ENCODE measurements at regions not wholly inside any gene's neighbourhood (a gene's known extent, or its start where the extent isn't known, plus 50 kb on each side); places are given as distances from the start of the nearest gene placed in this dataset.
"Not testable (repeated sequence)": the region's sequence is repeated elsewhere in the genome, so short reads cannot be mapped to it uniquely, and the experiment has no call there.

DNA sequence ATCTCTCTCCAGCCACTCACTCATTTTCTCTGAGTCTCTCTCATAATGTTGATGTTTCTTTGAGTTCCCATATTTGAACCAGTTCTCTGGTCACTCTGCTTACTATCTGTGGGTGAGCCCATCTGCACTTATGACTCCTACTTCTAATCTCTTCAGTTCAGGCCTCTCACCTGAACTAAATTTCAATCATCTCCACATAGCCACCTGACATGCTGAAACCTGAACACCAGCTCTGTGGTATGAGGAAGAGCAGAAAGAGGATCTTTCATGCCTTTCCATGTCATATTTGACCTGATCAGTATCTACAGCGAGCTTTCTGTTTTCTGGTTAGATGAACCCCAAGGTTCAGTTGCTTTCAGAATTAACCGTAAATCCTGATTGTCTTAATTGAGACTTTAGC lies 122.2 kb upstream of the ESX1 start:
- DNase-seq, result no peak

DNA sequence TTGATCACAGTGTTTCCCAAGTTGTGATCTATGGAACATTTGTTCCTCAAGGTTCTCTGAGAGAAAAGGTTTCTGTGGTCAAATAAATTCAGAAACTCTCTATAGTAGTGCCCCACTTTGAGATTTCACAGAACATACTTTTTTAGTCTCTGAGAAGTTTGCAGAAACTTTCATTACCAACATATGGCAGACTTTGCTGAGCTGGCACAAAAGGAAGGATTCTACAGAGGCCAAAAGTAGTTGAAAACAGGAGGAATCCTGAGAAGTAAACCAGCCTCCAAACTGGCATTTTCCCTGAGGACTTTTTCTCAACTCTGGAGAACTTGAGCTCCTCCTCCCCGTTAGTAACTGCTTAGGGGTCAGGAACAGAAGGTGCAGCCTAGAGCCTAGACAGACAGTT lies 117.8 kb upstream of the ESX1 start:
- no peak for DNase-seq

DNA sequence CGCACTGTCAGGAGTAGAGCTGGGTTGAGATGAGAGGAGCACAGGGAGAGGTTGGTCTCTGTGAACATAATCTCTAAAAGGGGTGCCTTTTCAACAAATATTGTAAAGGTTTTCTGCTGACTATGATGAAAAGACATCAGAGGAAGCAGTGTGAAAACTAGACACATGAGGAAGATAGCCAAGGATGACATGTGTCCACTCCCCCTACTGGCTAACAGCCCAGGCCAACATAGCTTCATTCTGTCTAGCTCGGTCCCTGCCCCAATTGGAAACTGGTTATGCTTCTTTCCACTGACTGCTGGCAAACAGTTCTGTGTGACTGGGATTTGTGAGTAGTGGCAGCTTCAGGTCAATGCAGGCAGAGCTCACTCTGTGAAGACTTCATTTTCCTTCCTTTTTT lies 115.4 kb upstream of the ESX1 start:
- DNase-seq, result no peak

DNA sequence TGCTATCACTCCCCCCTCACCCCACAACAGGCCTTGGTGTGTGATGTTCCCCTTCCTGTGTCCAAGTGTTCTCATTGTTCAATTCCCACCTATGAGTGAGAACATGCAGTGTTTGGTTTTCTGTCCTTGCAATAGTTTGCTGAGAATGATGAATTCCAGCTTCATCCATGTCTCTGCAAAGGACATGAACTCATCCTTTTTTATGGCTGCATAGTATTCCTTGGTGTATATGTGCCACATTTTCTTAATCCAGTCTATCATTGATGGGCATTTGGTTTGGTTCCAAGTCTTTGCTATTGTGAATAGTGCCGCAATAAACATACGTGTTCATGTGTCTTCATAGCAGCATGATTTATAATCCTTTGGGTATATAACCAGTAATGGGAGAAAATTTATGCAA lies 106.0 kb upstream of the ESX1 start:
- not testable (repeated sequence) for DNase-seq

DNA sequence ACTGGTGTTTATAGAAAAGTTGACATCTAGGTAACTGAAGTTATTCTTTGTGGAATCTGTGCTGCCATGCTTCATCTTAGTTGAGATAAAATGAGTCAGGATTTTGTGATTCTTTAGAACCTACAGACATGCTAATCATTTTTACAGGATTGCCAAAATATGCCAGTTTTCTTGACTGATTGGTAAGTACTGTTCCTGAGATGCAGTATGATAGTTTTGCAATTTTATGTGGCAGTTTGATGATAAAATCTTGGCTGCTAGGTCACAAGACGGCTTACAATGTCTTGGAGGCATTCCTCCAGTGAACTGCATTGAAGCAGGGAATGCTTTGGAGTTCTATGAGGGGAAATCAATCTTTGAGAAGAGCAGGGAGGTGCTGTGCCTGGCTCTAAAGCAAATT lies 104.4 kb upstream of the ESX1 start:
- DNase-seq, result no peak

DNA sequence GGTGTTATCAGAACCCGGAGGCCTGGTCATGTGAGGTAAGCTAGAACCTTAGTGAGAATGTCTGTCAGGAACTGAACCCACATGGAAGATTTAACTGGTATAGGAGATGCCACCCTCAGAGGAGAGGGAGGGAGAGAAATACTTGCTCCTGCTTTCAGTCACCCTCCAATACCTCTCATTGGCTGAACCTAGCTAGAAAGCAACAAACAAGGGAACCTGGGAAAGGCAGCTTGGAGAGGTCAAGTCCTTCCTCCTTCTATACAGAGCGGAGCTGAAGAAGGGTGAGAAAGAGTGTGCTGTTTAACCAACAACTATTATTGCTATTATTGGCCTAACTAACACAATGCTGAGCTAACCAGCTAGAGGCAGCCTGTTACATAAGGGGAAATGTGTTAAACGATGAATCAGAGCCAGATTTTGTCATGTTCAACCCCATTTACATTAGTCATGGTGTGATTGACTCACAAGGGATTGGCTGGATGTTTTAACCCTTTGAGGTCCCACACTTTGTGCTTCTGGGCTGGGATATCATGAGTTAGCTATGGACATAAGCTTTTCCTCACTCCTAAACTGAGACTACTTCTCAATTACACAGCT lies 96.5 kb upstream of the ESX1 start:
- peak; percentile 63 to 72 for DNase-seq

DNA sequence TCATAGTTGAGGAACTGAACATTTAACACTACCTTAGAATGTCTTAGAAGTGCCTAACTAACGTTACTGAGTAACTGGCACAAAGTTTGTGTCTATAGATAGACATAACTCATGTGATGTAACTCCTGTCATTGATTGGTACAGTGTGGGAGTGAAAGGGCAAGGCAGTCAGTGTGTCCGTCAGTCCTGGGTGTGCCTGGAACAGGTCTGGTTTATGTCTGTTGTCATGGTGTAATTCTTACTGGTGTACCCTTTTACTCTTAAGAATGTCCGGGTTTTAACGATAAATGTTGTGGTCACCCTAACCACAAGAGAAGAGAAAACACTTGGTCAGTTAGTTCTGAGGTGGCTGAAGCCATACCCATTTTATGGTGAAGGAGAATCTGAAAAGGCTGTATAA lies 93.1 kb upstream of the ESX1 start:
- no peak for DNase-seq

DNA sequence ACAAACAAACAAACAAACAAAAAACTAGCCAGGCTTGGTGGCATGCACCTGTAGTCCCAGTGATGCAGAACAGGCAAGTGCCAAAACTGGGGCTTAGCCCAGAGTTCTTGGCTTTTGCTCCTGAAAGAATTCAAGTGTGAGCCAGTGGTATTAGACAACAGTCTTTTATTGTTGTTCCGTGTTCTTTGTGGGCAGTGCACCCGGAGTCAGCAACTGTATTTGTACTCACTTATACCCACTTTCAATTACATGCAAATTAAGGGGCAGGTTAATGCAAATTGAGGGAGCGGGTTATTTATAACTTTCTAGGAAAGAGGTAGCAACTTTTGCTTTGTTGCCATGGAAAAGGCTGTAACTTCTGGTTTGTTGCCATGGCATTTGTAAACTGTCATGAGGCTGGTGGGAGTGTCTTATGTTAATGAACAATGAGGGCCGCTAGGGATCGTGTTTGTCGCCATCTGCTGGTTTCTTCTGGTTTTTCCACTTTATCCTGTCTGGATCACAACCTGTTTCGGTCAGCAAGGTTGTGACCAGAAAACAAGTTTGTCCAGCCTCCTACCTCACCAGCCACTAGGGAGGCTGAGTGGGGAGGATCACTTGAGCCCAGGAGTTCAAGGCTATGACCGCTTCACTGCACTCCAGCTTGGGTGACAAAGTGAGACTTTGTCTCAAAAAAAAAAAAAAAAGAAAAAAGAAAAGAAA lies 88.8 kb upstream of the ESX1 start:
- DNase-seq, result peak; percentile 80

DNA sequence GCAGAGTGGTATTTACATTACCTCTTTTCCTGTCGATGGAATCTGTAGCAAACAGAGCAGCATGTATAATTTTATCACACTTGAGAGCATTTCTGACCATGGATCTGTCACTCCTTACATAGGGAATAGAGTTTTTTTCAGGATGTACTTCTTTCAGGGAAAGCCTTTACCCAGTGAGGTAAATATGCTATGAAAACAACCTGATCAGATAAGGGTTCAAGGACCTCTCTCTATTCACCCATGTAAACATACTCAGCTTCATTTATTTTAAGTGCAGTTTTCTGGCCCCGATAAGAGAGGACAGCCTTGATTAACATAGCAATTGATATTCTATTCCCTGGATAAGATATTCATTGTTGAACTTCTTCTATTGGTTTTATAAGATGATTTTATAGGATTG lies 87.3 kb upstream of the ESX1 start:
- DNase-seq, result no peak

DNA sequence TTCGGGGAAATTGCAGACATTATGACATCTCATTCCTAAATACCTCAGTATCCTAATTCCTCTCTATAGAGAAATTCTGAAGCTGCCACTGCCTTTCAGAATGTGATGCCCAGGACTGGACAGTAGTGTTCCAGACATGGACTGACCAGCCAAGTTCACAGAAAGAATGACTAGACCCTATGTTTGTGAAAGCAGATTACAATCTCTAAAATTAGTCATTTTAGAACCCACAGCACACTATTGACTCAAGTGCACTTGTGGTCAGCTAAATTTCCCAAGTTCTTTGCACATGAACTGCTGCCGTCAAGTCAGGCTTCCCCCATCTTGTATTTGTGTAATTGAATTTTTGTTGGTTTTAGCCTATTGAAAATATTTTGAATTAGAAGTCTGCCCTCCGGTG lies 81.0 kb upstream of the ESX1 start:
- no peak for DNase-seq

DNA sequence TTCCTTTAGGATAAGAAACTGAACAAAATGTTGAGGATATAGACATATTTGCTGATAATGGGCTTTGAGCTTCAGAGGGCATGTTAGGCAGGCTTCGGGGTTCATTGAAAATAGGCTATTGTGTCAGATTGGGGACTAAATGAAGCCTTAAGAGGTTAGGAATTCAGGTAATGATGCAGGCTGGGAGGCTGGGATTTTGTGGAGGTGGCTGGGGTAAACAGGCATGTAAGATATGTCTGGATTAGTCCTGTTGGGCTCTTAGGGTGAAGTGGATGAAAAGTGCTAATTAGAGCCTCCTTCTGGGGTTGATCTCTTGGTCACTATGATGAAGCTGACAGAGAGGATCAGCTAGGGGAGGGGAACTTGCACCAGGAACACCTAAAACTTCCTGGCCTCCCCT lies 80.2 kb upstream of the ESX1 start:
- DNase-seq, result no peak

DNA sequence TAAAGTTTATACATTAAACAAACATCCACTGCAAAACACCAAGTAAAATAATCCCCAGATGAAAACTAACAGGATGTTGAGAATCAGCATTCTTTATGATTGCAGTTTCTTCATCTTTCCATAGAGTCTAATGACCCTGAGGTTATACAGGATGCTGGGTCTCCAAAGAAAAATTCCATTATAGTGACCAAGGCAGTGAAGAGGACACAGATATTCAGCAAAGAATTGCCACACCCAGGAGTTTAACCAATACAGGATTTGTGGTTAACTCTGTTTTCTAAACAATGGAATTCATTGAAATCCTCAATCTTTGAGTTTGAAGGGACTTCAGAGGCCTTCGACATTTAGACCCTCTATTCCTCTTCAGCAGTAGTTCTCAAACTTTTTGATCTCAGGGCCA lies 76.2 kb upstream of the ESX1 start:
- DNase-seq, result no peak

DNA sequence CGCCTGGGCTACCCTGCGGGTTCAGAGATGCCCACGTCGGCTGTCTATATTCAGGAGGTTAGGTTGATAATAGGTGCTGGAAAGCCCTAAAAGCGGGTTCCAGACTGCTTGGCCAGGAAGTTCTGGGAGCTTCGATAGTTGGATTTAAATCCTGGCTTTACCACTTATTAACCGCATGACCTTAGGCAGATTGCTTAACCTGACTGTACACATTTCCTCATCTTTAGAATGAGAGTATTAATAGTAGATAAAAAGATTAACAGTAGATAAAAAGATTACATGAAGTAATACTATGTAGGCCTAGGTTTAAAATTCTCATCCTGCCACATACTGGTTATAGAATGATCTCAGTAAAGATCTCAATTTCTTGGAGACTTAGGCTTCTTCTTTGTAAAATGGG lies 75.0 kb upstream of the ESX1 start:
- DNase-seq, result no peak

DNA sequence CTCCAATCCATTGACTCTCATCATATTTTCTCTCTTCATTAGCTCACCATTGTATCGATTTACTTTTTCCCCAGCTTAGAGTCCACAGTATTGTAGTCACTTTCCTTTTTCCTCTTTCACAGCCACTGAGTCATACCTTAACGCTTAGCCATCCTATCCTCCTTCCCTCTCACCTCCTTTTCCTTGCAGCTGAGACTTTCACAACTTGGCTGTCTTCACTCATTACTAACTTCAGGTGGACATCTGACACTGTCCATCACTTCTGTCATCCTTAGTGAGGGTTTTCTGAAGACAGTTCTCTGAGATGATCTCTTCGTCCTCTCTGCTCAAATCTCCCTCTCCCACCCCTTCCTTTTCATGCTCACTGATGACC lies 70.5 kb upstream of the ESX1 start:
- DNase-seq, result no peak

DNA sequence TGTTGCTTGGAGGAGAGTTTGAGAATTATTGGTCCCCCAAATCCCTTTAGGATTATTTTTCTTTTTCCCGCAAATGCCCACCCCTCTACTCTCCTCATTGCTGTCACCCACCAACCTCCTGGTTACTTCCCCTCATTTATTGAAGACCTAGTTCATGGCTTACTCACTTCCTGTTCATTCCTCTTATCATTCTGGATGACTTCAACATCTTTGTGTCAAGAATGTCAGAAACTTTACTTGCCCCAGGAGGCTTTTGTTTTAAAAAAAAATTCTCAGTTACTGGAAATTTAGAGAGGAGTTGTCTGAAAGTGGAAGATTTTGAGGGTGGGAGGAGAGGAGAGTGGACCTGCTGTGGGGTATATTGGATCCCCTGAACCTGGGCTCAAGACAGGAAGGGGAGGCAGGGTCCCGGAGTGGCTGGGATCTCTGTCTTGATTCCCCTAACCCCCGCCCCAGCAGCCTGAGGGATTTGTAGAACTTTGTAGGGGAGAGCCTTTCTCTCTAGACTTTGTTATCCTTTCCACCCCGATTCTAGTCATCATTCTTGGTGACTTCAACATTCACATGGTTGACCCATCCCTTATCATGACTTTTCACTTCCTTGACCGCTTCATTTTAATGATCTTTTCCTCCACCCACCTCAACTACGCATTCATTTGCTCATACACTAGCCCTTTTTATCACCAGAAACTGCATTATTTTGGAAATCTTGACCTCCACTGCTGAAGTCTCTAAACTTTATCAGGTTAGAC lies 69.9 kb upstream of the ESX1 start:
- DNase-seq, result no peak

DNA sequence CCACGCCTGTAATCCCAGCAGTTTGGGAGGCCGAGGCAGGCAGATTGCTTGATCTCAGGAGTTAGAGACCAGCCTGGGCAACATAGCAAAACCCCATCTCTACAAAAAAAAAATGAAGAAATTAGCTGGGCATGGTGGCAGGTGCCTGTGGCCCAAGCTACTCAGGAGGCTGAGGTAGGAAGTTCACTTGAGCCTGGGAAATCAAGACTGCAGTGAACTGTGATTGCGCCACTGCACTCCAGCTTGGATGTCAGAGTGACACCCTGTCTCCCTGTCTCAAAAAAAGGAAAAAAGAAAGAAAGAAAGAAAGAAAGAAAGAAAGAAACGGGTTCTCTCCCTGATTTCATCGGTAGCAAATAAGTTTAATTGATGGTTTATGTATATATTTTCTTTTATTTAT lies 64.6 kb upstream of the ESX1 start:
- no peak for DNase-seq

DNA sequence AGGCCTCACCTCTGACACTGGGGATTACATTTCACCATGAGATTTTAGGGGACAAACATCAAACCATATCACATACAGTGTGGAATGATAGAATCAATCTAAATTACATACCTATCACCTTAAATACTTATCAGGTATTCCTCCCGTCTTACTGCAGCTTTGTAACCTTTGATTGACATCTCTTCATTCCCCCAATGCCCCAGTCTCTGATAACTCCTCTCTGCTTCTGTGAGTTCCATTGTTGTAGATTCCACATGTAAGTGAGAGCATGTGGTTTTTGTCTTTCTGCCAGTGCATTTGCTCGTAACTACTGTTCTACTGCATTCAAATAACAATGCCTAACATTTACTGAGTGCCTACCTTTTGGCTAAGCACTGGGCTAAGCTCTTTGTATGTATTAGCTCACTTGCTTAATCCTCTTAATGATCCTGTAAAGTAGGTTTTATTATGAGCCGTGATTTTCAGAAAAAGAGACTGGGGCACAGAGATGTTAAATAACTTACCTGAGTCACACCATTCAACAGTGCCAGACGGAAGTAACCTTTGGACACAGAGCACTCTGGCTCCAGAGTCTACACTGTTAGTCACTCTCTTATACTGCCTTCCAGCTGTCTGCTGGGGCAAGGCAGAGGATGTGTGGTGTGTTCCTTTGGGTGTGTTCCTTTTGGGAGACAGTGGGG lies 63.7 kb upstream of the ESX1 start:
- DNase-seq, result no peak

DNA sequence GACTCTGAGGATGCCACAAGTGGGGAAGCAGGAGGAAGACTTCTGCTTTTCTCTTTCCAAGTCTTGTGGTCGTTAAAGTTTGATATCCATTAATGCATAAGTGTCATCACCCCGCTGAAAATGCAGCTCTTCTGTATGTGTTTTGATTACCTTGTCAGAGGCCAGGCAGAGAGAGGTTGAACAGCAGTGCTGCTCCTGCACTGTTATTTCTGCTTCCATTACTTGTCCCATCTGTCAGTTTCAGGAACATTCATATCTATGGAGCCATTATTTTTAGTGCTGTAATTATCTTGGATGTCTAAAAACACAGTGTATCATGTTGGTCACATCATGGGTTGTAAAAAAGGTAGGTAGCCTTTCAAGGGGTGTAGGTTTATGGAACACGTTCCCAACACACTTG lies 62.0 kb upstream of the ESX1 start:
- DNase-seq, result no peak

DNA sequence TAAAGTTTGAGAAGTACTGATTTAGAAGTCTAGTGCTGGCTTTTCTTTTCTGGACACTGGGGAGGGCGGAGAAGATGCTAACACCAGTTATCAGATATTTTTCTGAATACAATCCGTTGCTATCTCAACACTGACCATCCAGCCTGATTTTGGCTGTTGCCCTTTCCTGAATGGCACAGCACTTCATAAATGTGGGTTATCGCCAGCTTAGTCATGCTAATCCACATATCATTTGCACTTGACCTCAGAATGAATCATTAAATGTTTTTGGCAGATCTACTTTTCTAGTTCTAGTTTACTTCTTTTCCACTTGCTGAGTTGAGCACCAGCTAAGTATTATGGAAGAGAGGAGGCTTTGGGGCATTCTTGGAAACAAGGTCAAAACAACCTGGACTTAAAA lies 60.8 kb upstream of the ESX1 start:
- no peak for DNase-seq

DNA sequence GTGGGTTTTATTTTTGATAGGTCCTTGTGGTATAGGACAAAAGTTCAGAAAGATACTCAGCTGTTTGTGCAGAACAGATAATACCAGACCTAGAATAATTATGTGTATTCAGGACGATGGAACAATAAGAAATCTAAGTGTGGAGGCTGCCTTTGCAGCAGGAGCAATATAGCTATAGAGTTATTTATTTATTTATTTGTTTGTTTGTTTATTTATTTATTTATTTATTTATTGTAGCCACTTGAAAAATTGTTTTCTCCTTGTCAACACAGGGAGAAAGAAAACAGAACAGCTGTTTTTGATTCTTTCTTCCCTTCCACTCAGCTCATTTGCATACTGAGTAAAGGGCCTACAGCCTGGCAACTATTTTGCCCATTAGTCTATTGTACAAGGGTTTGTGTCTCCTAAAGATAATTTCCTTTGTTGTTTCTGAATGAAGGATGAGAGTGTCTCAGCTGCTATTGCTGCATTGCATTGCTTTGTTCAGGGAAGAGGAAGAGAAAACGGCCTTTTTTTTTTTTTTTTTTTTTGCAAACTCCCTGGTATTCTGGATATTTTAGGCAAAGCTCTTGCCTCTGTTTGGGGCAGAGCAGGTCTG lies 56.0 kb upstream of the ESX1 start:
- DNase-seq, result no peak

DNA sequence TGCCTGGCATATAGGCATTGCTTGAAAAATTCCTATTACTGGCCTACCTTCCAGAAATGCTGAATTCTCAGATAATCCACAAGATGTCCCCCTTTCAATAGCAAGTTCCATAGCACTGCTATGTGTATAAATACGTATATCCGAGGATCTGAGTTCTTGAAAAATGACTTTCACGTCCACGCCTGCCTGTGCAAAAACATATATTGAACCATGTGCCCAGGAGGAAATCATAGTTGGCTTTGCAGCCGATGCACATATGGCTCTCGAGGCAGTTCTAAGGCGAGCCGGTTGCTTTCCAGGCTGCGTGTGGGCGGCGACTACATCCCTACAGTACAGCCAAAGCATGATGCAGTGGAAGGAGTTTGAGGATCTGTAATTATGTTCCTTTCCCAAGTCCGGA lies 55.4 kb upstream of the ESX1 start:
- DNase-seq, result no peak

DNA sequence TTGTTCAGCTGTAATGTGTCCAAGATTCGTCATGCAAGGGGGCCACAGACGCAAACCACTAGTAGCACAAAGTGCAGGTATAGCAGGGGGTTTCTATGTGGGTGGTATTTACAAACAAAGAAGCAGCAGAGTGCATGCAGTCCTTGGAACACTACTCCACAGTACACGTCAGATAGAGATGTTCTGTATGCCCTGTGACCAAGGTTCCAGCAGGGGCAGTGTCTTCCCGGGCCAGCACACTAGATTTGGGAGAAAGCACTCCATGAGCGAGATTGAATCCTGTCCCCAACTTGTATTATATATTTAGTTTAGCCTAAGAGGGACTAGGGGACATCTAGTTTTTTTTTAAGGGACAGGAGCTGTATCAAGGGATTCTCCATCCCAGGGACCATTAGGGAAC lies 54.4 kb upstream of the ESX1 start:
- DNase-seq, result no peak

DNA sequence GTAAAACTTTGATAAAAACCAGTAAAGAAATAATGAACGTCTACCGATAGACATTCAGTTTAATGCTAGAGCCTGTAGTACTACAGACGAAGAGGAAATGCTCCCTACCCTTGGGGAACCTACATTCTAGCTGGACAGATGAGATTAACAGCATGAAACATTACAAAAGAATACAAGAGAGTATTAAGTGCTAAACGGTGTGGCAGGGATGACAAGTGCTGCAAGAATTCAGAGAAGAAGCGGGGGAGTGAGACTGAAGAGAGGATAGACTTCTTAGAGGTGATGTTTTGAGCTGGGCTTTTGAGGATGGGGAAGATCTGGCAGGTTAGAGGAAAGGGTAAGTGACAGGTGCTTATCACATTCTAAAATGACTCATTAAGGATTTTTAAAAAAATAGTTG lies 52.6 kb upstream of the ESX1 start:
- DNase-seq, result no peak
